ENCODE measurements at regions not wholly inside any gene's neighbourhood (a gene's known extent, or its start where the extent isn't known, plus 50 kb on each side); places are given as distances from the start of the nearest gene placed in this dataset.
"Not testable (repeated sequence)": the region's sequence is repeated elsewhere in the genome, so short reads cannot be mapped to it uniquely, and the experiment has no call there.

- ChIA-PET POLR2A (no interaction called here), CTCF (no interaction called here)
Measured at GRCh38 chr7:118907911-118908527, 683.5 kb downstream of the ANKRD7 start.

DNA sequence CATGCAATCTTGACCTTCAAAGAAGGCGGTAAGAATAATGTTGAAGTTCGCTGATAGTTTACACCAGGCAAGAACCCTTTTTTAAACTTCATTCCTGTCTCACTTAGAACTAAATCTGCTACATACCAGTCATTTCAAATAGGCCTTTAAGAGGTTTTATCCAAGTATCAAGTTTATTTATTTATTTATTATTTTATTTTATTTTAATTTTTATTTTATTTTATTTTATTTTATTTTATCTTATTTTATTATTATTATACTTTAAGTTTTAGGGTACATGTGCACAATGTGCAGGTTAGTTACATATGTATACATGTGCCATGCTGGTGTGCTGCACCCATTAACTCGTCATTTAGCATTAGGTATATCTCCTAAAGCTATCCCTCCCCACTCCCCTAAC, 691.6 kb downstream of the ANKRD7 start:
- H3K4me3 Mint-ChIP-seq; CTCF ChIA-PET; H3K27me3 Mint-ChIP-seq; intact Hi-C loops (cut with micrococcal nuclease); H3K9me3 Mint-ChIP-seq; ATAC-seq (ENCODE audit: low read depth); DNase-seq; H3K4me1 Mint-ChIP-seq; H3K36me3 Mint-ChIP-seq (ENCODE audit: low read depth); POLR2A ChIA-PET; H3K27ac Mint-ChIP-seq: not testable (repeated sequence)

More at GRCh38 chr7:118907911-118908527, 683.5 kb downstream of the ANKRD7 start:
- Mint-ChIP-seq H3K9me3 (no peaks in the 10 kb centered on the region), H3K36me3 (ENCODE audit: low read depth) (no peaks in the 10 kb centered on the region), H3K4me1 (no peaks in the 10 kb centered on the region), H3K27ac (no peak overlapping the region), H3K27me3 (no peaks in the 10 kb centered on the region), H3K4me3 (no peak overlapping the region)
- TF ChIP-seq, protein P1, sequence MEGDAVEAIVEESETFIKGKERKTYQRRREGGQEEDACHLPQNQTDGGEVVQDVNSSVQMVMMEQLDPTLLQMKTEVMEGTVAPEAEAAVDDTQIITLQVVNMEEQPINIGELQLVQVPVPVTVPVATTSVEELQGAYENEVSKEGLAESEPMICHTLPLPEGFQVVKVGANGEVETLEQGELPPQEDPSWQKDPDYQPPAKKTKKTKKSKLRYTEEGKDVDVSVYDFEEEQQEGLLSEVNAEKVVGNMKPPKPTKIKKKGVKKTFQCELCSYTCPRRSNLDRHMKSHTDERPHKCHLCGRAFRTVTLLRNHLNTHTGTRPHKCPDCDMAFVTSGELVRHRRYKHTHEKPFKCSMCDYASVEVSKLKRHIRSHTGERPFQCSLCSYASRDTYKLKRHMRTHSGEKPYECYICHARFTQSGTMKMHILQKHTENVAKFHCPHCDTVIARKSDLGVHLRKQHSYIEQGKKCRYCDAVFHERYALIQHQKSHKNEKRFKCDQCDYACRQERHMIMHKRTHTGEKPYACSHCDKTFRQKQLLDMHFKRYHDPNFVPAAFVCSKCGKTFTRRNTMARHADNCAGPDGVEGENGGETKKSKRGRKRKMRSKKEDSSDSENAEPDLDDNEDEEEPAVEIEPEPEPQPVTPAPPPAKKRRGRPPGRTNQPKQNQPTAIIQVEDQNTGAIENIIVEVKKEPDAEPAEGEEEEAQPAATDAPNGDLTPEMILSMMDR (IDR thresholded peaks at IDR 0.05) = no peak
- DNase-seq (no peak), ATAC-seq (ENCODE audit: low read depth) (no peak)
- intact Hi-C loops (cut with micrococcal nuclease) = no loop called here

DNA sequence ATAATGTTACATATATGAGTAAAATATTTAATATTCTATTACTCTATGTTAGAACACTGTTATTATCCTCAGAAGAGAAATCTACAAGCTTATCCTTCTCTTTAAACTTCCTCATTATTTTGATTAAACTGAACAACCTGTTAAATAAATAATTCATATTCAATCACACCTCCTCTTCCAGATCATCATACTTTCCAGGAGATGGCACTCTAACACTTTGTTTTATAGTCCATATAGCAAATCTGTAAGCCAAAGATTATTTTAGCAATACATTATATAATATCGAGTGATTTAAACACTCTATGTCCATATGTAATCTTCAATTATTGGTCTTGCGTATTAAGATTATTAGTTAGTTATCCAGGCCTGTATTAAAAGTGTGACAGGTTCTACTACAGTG, 694.1 kb downstream of the ANKRD7 start:
- no peak overlapping the region for H3K27ac Mint-ChIP-seq

GRCh38 chr7:118938845-118939244, 714.3 kb downstream of the ANKRD7 start:
- intact Hi-C loops (cut with micrococcal nuclease) = no loop called here
- DNase-seq (no peak), ATAC-seq (ENCODE audit: low read depth) (no peak)
- no peak overlapping the region for H3K27ac Mint-ChIP-seq
- ChIA-PET POLR2A (no interaction called here), CTCF (no interaction called here)
- no peaks in the 10 kb centered on the region for H3K4me1 Mint-ChIP-seq
- TF ChIP-seq, protein P1 (IDR thresholded peaks at IDR 0.05) = no peak
- no peaks in the 10 kb centered on the region for H3K36me3 Mint-ChIP-seq (ENCODE audit: low read depth)
- no peaks in the 10 kb centered on the region for H3K27me3 Mint-ChIP-seq
- no peaks in the 10 kb centered on the region for H3K9me3 Mint-ChIP-seq
- H3K4me3 Mint-ChIP-seq = no peak overlapping the region

More for the DNA sequence above, 694.1 kb downstream of the ANKRD7 start:
- ChIA-PET CTCF (no interaction called here), POLR2A (no interaction called here)
- H3K36me3 Mint-ChIP-seq (ENCODE audit: low read depth) = no peaks in the 10 kb centered on the region
- intact Hi-C loops (cut with micrococcal nuclease) = no loop called here
- DNase-seq (no peak), ATAC-seq (ENCODE audit: low read depth) (no peak)
- TF ChIP-seq, protein P1 (IDR thresholded peaks at IDR 0.05) = no peak
- no peak overlapping the region for H3K4me3 Mint-ChIP-seq
- peaks cover 3% of the 10 kb centered on the region for H3K9me3 Mint-ChIP-seq
- H3K27me3 Mint-ChIP-seq = no peaks in the 10 kb centered on the region
- no peaks in the 10 kb centered on the region for H3K4me1 Mint-ChIP-seq

DNA sequence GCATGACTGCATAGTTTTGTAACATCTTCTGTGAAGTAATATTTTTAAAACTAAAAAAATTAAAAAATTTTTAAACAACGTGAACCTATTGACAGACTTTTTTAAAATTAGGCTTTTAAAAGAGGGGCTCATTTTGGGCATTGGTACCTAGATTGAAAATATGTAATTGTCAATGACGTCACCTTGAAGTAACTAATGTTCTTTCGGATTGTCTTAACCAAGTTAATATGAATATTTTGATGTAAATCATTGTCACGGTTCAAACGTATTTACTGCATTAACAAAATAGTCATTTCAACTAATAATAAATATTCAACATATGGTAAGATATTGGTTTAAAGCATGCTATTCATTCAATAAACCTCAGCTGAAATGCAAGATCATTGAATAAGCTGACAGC, 719.8 kb downstream of the ANKRD7 start:
- Mint-ChIP-seq H3K4me1 (no peaks in the 10 kb centered on the region), H3K27ac (no peak overlapping the region), H3K9me3 (no peaks in the 10 kb centered on the region), H3K4me3 (no peak overlapping the region), H3K27me3 (no peaks in the 10 kb centered on the region), H3K36me3 (ENCODE audit: low read depth) (no peaks in the 10 kb centered on the region)
- ChIA-PET CTCF (no interaction called here), POLR2A (no interaction called here)
- no peak for DNase-seq
- TF ChIP-seq, protein P1 (IDR thresholded peaks at IDR 0.05) = no peak
- intact Hi-C loops (cut with micrococcal nuclease) = no loop called here
- ATAC-seq (ENCODE audit: low read depth) = no peak
